Mesenchymal stem cell (in vitro differentiated cells and primary cell): ENCODE measurements at regions not wholly inside any gene's neighbourhood (a gene's known extent, or its start where the extent isn't known, plus 50 kb on each side); places are given as distances from the start of the nearest gene placed in this dataset.

Experiments used
- DNase-seq: peaks from one replicate; pipeline ENCODE4 v3.0.0-alpha.2; 2013
- H2AFZ ChIP-seq: one replicate; pipeline ENCODE4 v1.6.1; 2013; ENCODE audit warnings: low read depth, mild to moderate bottlenecking, control low read depth, inconsistent platforms, low read length, moderate library complexity
- H2AK5ac ChIP-seq: 2 replicates; pipeline ENCODE4 v1.6.1; 2013; ENCODE audit warnings: low read length, moderate library complexity, mild to moderate bottlenecking, inconsistent platforms; ENCODE audit not compliant: severe bottlenecking
- H2BK120ac ChIP-seq: one replicate; pipeline ENCODE4 v1.6.1; 2013; ENCODE audit warnings: low read depth, mild to moderate bottlenecking, inconsistent platforms, low read length, moderate library complexity
- H2BK12ac ChIP-seq, 2 experiments: one replicate each; pipeline ENCODE4 v1.6.1; 2013; ENCODE audit warnings: inconsistent platforms in 2 of 2, low read length in 2 of 2, mild to moderate bottlenecking in 2 of 2, moderate library complexity in 2 of 2, control low read depth in 1 of 2
- H2BK15ac ChIP-seq: one replicate; pipeline ENCODE4 v1.6.1; 2013; ENCODE audit warnings: mild to moderate bottlenecking, low read depth, inconsistent platforms; ENCODE audit not compliant: poor library complexity, severe bottlenecking
- H2BK5ac ChIP-seq: 2 replicates; pipeline ENCODE4 v1.6.1; 2013; ENCODE audit warnings: low read depth, mild to moderate bottlenecking, low read length, control low read depth, inconsistent platforms; ENCODE audit not compliant: poor library complexity, severe bottlenecking
- H3K14ac ChIP-seq, 2 experiments: one replicate each; pipeline ENCODE4 v1.6.1; 2013; ENCODE audit warnings: inconsistent platforms in 2 of 2, low read length in 2 of 2, control low read depth in 1 of 2, mild to moderate bottlenecking in 1 of 2, moderate library complexity in 1 of 2
- H3K18ac ChIP-seq, 2 experiments: one replicate each; pipeline ENCODE4 v1.6.1; 2013; ENCODE audit warnings: inconsistent platforms in 2 of 2, low read length in 2 of 2, control low read depth in 1 of 2, low read depth in 1 of 2, mild to moderate bottlenecking in 1 of 2
- H3K23ac ChIP-seq, 2 experiments: one replicate each; pipeline ENCODE4 v1.6.1; 2013; ENCODE audit warnings: inconsistent platforms in 2 of 2, low read length in 2 of 2, mild to moderate bottlenecking in 2 of 2, moderate library complexity in 2 of 2, control low read depth in 1 of 2
- H3K27ac ChIP-seq: 2 replicates; pipeline ENCODE4 v1.5.1; 2013; ENCODE audit warnings: mild to moderate bottlenecking, moderate library complexity, low read length, control low read depth, inconsistent platforms; ENCODE audit not compliant: poor library complexity, severe bottlenecking
- H3K27me3 ChIP-seq, 2 experiments: 2 replicates each; pipeline versions ENCODE4 v1.6.1 to v1.7.0; 2013; ENCODE audit warnings: low read length in 2 of 2, mild to moderate bottlenecking in 2 of 2, moderate library complexity in 2 of 2, control low read depth in 1 of 2, inconsistent platforms in 1 of 2; ENCODE audit not compliant: control insufficient read depth in 1 of 2, insufficient read depth in 1 of 2
- H3K36me3 ChIP-seq, 2 experiments: 2 replicates each; pipeline versions ENCODE4 v1.6.1 to v1.7.0; 2013; ENCODE audit warnings: low read length in 2 of 2, control low read depth in 1 of 2, inconsistent platforms in 1 of 2, low read depth in 1 of 2, mild to moderate bottlenecking in 1 of 2; ENCODE audit not compliant: insufficient read depth in 2 of 2, control insufficient read depth in 1 of 2
- H3K4ac ChIP-seq, 2 experiments: one replicate each; pipeline ENCODE4 v1.6.1; 2013; ENCODE audit warnings: inconsistent platforms in 2 of 2, low read length in 2 of 2, mild to moderate bottlenecking in 2 of 2, moderate library complexity in 2 of 2, control low read depth in 1 of 2, low read depth in 1 of 2
- H3K4me1 ChIP-seq: 2 replicates; pipeline ENCODE4 v1.6.1; 2013; ENCODE audit warnings: low read depth, low read length, control low read depth; ENCODE audit not compliant: control insufficient read depth, insufficient read depth
- H3K4me2 ChIP-seq: 2 replicates; pipeline ENCODE4 v1.6.1; 2013; ENCODE audit warnings: low read length, mild to moderate bottlenecking, inconsistent platforms; ENCODE audit not compliant: poor library complexity, severe bottlenecking
- H3K4me3 ChIP-seq, 2 experiments: 2 replicates each; pipeline versions ENCODE4 v1.5.1 to v1.7.0; 2013; ENCODE audit warnings: low read length in 2 of 2, mild to moderate bottlenecking in 2 of 2, control low read depth in 1 of 2, low read depth in 1 of 2; ENCODE audit not compliant: insufficient read depth in 1 of 2
- H3K79me1 ChIP-seq: replicated peaks from 2 replicates; pipeline ENCODE4 v1.6.1; 2013; ENCODE audit warnings: mild to moderate bottlenecking, control low read depth, low read length, inconsistent platforms; ENCODE audit not compliant: poor library complexity, severe bottlenecking
- H3K9ac ChIP-seq: 2 replicates; pipeline ENCODE4 v1.7.0; 2013; ENCODE audit warnings: mild to moderate bottlenecking, low read length, moderate library complexity
- H3K9me3 ChIP-seq: 2 replicates; pipeline ENCODE4 v1.7.0; 2013; ENCODE audit warnings: mild to moderate bottlenecking, low read length; ENCODE audit not compliant: control insufficient read depth
- H4K8ac ChIP-seq: one replicate; pipeline ENCODE4 v1.6.1; 2013; ENCODE audit warnings: inconsistent platforms, mild to moderate bottlenecking, low read length, moderate library complexity
- H4K91ac ChIP-seq: one replicate; pipeline ENCODE4 v1.6.1; 2013; ENCODE audit warnings: mild to moderate bottlenecking, low read length, inconsistent platforms
- WGBS: methylation state at CpG from one replicate; pipeline ENCODE4 v1.1.7; 2013; ENCODE audit warnings: mixed read lengths; 5-methylcytosine and 5-hydroxymethylcytosine counted together

DNA sequence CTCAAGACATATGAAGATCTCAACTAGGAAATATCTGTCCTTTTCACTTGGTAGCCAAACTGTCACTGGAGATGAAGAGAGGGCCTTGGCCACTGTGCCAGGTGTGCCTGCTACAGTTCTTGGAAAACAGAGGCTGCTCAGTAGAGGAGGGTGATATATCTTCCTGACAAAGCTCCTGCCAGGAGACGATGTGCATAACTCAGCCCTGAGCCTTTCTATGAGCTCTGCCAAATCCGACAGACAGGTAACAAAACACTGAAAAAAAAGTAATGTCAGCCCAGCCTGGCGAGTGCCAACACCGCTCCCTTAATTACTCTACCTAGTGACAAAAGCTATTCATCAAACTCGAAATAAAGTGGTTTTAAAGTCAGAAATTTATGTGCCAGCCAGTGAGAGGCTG, 123.2 kb downstream of the MFSD1 start:
- no peak for DNase-seq
- H2AK5ac ChIP-seq = no peak overlapping the region
- H3K4me1 ChIP-seq = no peaks in the 10 kb centered on the region
- H3K4me2 ChIP-seq = no peak overlapping the region
- no peak overlapping the region for H3K27ac ChIP-seq
- no peaks in the 10 kb centered on the region for H3K9me3 ChIP-seq
- H2BK12ac ChIP-seq = no peak overlapping the region
- H3K18ac ChIP-seq = no peak overlapping the region
- no peak overlapping the region for H2BK15ac ChIP-seq
- no peak overlapping the region for H3K4ac ChIP-seq
- H2BK120ac ChIP-seq = no peak overlapping the region
- H3K79me1 ChIP-seq = no peaks in the 10 kb centered on the region
- no peaks in the 10 kb centered on the region for H3K36me3 ChIP-seq
- H3K4me3 ChIP-seq = no peak overlapping the region
- no peak overlapping the region for H4K8ac ChIP-seq
- H3K9ac ChIP-seq = no peak overlapping the region
- H3K14ac ChIP-seq = no peak overlapping the region
- no peak overlapping the region for H2AFZ ChIP-seq
- H3K27me3 ChIP-seq = no peaks in the 10 kb centered on the region
- WGBS = 97% methylated on average over 3 of the region's 5 CpGs
- H4K91ac ChIP-seq = no peak overlapping the region
- H2BK5ac ChIP-seq = no peak overlapping the region
- H3K23ac ChIP-seq = no peak overlapping the region

GRCh38 chr3:158925828-158926494, 124.1 kb downstream of the MFSD1 start:
- H3K4me1 ChIP-seq = no peaks in the 10 kb centered on the region
- no peak overlapping the region for H3K4me3 ChIP-seq
- no peak overlapping the region for H2BK5ac ChIP-seq
- no peak overlapping the region for H3K27ac ChIP-seq
- H4K8ac ChIP-seq = no peak overlapping the region
- H3K79me1 ChIP-seq = no peaks in the 10 kb centered on the region
- no peak overlapping the region for H2BK12ac ChIP-seq
- WGBS = 79% methylated on average over 5 of the region's 5 CpGs
- H3K4me2 ChIP-seq = no peak overlapping the region
- DNase-seq = no peak
- H3K27me3 ChIP-seq = no peaks in the 10 kb centered on the region
- no peak overlapping the region for H3K4ac ChIP-seq
- no peaks in the 10 kb centered on the region for H3K9me3 ChIP-seq
- H3K18ac ChIP-seq = no peak overlapping the region
- H2AFZ ChIP-seq = no peak overlapping the region
- H3K14ac ChIP-seq = no peak overlapping the region
- H4K91ac ChIP-seq = no peak overlapping the region
- no peak overlapping the region for H3K9ac ChIP-seq
- no peak overlapping the region for H3K23ac ChIP-seq
- H2AK5ac ChIP-seq = no peak overlapping the region
- H2BK120ac ChIP-seq = peak overlapping the region; percentile 34
- H2BK15ac ChIP-seq = no peak overlapping the region
- no peaks in the 10 kb centered on the region for H3K36me3 ChIP-seq

GRCh38 chr3:158935846-158936245, 134.0 kb downstream of the MFSD1 start:
- Histone ChIP-seq H3K14ac (no peak overlapping the region), H3K4me3 (no peak overlapping the region), H3K23ac (no peak overlapping the region), H3K4me1 (peaks cover 2% of the 10 kb centered on the region), H2BK15ac (no peak overlapping the region), H3K36me3 (no peaks in the 10 kb centered on the region), H2BK120ac (no peak overlapping the region), H3K27me3 (no peaks in the 10 kb centered on the region), H4K91ac (no peak overlapping the region), H3K4me2 (no peak overlapping the region), H3K4ac (no peak overlapping the region), H2BK5ac (no peak overlapping the region), H2BK12ac (no peak overlapping the region), H3K9me3 (no peaks in the 10 kb centered on the region), H2AK5ac (no peak overlapping the region), H3K9ac (no peak overlapping the region), H3K27ac (no peak overlapping the region), H3K18ac (no peak overlapping the region), H2AFZ (no peak overlapping the region), H3K79me1 (no peaks in the 10 kb centered on the region), H4K8ac (no peak overlapping the region)
- 36% methylated on average over 5 of the region's 5 CpGs for WGBS
- DNase-seq = no peak

- Histone ChIP-seq H4K8ac (no peak overlapping the region), H3K4me1 (peaks cover 2% of the 10 kb centered on the region), H3K27ac (no peak overlapping the region), H3K36me3 (no peaks in the 10 kb centered on the region), H2AK5ac (no peak overlapping the region), H3K4me2 (no peak overlapping the region), H4K91ac (no peak overlapping the region), H2AFZ (no peak overlapping the region), H3K18ac (no peak overlapping the region), H3K14ac (no peak overlapping the region), H3K27me3 (no peaks in the 10 kb centered on the region), H2BK12ac (no peak overlapping the region), H3K4me3 (no peak overlapping the region), H3K4ac (no peak overlapping the region), H3K9ac (no peak overlapping the region), H3K79me1 (no peaks in the 10 kb centered on the region), H3K9me3 (no peaks in the 10 kb centered on the region), H2BK15ac (no peak overlapping the region), H2BK120ac (no peak overlapping the region), H3K23ac (no peak overlapping the region), H2BK5ac (no peak overlapping the region)
- WGBS = 88% methylated on average over 12 of the region's 12 CpGs
- no peak for DNase-seq
These were observed 134.8 kb downstream of the MFSD1 start for GRCh38 chr3:158936530-158937113.
